ENCODE measurements at regions not wholly inside any gene's neighbourhood (a gene's known extent, or its start where the extent isn't known, plus 50 kb on each side); places are given as distances from the start of the nearest gene placed in this dataset.

DNA sequence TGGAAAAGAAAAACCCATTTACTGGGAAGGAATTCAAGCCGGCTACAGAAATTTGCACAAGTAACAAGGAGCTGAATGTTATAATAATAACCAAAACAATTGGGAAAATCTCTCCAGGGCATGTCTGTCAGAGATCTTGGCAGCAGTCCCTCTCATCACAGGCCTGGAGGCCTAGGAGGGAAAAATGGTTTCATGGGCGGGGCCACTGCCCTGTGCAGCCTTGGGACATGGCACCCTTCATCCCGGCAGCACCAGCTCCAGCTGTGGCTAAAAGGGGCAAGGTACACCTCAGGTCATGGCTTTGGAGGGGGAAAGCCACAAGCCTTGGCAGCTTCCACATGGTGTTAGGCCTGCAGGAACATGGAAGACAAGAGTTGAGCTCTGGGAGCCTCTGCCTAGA, 513.1 kb upstream of the CNKSR2 start:
- no peak for DNase-seq

DNA sequence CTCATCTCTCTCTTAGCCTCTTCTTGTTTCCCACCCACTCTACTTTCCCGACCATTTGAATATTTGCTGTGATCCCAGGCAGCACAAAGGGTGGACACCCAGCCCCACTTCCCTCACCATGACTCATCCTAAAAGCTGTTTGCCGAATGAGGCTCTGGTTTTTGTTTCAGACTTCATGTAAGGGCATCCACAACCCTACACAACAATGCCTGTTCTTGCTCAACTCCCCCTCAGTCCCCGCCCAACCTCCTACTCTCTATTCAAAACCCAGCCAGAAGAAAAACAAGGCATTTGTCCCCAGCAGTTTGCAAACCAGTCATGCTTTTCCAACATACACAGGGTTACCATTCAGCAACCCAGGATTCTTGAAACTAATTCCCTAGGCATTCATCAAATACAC, 516.5 kb upstream of the CNKSR2 start:
- DNase-seq = no peak

DNA sequence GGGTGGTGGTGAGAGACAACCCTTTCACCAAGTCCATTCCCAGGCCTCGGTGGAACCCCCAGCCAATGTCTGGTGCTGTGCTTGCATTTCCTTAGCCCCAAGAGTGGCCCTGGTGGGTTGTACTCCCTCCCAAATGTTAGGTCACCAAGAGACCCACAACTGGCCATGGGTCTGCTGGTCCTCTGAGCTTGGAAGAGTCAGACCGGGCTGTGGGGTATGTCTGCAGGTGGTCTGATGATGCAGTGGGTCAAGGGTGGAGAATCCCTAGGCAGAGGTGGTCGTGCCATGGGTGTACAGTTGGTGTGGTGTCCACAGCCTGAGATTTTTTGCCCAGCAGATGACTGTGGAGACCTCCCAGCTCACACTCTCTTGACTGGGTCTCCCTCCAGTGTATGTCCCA, 535.7 kb upstream of the CNKSR2 start:
- no peak for DNase-seq

DNA sequence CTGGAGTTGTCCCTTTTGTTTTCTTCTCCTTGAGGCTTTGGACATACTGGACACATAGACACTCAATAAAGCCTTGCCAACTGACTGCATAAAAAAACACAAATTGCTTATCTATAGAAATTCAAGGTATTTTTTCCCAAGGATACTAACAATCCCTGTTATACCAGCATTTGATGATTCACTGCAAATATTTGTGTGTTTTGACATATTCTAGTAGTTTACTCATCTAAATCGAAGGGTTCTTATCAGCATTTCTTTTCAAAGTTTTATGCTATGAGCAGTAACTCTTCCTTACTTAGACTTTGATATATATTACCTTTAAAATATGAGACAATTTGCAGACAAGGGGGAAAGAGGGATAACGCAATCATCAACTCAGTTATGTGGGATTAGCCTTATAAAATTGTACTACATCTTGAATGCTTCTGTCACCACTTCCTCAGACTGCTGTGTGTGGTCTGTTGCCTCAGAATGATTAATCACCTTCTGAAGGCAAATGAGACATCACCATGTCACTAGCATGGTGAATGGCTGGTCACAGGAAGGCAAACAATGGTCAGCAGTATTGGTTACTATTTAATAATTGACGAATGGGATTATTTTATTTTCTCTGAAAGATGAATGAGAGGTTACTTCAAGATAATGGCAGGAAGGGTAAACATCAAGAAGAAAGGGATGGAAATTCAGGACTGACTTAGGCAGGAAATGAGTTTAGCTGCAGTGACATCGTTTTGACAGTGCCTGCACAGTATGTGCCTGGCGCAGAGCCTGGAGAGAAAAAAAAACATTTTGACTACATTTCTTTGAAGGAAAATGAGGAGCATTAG, 544.3 kb upstream of the CNKSR2 start:
- no peak for DNase-seq

DNA sequence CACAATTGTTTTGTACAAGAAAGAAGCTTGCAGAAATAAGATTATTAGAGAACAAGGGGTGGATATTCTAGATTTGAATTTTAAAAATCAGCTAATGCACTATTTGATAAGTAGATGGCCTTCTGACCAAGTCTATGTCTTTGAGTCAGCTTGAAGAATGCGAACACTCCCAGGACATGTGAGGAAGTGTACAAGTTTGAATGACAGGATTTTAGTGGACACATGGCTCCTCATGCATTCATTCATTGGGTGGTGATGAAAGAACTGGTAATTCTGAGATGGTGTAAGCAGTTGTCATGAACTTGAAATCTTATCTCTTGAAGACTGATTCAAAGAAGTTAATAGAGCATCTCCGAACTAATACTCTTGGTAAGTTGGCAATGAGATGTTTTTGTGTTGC, 548.2 kb upstream of the CNKSR2 start:
- DNase-seq = no peak

DNA sequence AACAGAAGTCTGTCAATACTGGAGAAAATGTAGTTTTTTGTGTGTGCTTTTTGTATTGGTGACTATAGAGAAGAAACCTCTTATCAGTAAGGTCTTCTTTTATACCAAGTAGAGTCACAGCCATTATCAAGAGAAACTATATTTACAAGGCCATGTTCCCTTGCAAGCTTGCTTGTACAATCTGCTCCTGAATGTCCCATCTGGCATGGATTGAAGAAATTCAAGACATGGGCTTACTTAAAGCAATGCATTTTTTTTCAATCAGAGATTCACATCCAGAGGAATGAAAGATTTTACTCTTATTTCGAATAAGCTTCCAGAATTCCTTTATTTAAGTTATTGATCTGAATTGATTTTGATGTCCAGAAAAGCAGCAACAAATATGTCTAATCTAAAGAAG, 537.3 kb upstream of the RPS6KA3 start:
- no peak for DNase-seq

DNA sequence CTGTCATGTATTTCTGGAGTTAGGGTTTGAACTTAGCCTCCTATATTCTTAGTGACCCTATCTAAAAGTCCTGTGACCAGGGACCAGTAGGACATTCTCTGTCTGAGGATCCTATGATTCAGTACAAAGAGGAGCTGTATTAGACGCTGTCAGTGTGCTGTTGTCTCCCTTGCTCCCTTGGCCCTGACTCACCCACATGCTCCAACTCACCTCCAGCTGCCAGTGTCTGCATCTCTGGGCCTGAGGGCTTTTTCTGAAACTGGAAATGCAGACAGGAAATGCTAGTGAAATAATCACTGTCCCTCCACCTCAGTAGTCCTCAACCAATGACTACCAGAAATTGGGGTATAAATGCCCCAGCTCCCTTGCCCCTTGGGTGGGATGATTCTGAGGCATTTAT, 535.3 kb upstream of the RPS6KA3 start:
- DNase-seq = no peak

DNA sequence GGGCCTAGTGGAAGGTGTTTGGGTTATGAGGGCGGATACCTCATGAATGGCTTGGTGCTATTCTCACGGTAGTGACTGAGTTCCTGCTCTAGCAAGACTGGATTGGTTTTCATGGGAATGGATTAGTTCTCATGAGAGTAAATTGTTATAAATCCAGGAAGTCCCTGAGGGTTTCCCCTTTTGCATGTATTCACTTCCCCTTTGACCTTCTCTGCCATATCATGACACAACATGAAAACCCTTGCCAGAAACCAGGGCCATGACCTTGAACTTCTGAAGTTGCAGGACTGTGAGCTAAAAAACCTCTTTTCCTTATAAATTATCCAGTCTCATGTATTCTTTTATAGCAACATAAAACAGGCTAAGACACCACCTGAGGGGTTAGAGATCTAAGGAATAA, 529.7 kb upstream of the RPS6KA3 start:
- DNase-seq = no peak

DNA sequence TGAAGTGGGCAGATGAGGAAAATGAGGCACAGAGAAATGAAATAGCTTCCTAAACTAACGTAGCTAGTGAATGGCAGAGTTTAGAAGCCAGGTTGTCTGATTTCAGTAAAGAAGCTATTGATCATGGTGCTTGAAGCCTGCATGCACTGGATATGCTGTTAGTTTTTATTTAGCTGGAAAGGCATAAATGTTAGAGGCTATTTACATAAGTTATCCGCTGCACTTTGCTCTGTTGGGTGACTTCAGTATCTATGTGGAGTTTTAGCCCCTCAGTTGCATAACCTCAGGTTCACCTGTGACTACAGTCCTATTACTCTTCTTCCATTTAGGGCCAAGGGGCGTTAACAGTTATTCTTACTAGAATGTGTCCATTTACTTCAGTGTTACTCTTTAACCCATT, 522.4 kb upstream of the RPS6KA3 start:
- DNase-seq = no peak

DNA sequence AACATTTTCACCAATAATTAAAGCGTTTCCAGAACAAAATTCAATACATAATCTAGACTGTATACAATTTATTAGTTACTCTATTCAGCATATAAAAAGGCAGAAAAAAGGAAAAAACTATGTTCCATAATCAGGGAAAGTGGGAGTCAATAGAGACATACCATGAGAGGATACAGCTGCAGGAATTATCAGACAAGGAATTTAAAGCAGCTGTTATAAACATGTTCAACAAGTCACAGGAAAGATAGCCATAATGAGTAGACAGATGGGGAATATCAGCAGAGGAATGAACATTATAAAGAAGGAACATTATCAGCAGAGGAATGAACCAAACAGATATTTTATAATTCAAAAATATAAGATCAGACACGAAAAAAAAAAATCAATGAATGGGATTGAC, 500.6 kb upstream of the RPS6KA3 start:
- no peak for DNase-seq

DNA sequence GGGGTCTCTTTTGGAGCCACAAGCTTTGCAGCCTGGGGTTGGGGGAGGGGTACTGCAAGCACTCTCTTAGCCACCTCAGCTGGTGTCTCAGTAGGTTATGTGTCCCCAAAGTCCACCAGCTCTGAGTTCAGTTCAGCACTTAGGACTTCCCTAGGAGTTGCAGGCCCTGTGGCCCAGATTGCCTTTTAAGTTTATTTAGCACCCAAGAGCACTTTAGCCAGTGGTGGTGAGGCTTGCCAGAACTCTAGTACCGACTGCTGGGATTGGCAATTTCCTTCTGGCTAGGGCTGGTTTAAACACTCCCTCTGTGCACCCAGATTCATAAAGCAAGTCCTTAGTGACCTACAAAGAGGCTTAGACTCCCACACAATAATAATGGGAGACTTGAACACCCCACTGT, 489.9 kb upstream of the RPS6KA3 start:
- no peak for DNase-seq

DNA sequence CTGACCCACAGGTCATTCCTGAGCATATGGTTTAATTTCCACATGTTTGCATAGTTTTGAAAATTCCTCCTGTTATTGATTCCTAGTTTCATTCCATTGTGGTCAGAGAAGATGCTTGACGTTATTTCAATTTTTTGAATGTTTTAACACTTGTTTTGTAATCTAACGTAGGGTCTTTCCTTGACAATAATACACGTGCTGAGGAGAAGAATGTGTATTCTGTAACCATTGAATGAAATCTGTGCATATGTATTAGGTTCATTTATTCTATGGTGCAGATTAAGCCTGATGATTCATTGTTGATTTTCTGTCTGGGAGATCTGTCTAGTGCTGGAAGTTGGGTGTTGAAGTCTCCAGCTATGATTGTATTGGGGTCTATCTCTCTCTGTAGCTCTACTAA, 486.4 kb upstream of the RPS6KA3 start:
- DNase-seq = no peak

DNA sequence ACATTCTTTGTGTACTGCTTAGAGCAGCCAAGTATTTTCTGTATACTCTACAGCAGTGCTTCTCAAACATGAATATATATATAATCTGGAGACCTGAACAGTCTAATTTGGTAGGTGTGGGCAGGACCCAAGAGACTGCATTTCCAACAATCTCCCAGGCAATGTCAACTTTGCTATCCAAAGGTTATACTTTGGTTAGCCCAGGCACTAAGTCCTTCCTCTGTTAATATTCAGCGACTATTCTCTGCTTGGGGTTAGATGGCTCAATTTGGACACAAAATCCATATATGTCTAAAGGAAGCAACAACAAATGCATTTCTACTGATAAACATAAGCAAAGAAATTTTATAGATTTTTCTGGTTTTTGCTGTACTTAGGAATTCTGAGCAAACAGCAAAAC, 480.0 kb upstream of the RPS6KA3 start:
- no peak for DNase-seq

DNA sequence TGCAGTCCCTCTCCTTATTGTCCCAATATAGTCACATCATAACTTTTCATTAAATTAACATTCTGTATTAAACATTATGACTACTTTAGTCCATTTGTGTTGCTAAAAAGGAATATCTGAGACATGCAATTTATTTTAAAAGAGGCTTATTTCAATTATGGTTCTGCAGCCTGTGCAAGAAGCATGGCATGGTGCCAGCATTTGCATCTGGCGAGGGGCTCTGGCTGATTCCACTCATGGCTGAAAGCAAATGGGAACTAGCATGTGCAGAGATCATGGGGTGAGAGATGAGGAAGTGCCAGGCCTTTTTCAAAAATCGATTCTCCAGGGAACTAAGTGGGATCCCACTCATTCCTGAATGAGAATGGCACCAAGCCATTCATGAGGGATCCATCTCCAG, 476.3 kb upstream of the RPS6KA3 start:
- no peak for DNase-seq

DNA sequence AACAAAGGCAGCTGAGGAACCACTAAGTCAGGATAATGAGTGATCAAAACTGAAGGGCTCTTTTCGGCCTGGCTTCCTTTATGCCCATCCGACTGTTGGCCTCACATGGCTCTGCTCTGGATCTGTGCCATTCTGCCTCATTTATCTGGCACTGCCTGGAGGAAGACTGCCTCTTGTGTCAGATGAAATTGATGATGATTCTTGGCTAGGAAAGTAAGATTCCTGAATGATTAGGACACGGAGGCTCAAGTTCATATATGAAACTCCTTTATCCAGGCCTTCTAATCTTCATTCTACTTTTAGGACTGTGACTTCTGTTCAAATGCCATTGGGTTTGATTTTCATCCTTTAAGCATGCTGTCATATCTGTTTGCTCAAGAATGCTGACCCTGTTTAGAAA, 475.4 kb upstream of the RPS6KA3 start:
- DNase-seq = no peak

DNA sequence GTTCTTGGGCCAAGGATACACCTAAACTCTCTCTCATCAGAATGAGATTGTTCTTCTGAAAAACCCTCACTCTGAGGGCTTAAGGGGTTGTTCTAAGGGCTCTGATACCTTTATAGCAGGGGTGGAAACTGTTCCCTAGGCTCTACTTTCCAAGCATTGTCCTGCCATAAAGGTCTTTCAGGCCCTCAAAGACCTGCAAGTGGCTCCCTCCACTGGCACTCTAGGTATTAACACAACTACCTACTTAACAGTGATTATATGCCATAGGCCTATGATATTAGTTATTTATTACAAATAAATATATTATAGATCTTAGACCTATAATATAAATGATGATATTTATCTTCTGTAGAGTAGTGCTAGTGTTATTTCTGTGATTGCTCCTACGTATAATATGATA, 473.7 kb upstream of the RPS6KA3 start:
- DNase-seq = no peak

DNA sequence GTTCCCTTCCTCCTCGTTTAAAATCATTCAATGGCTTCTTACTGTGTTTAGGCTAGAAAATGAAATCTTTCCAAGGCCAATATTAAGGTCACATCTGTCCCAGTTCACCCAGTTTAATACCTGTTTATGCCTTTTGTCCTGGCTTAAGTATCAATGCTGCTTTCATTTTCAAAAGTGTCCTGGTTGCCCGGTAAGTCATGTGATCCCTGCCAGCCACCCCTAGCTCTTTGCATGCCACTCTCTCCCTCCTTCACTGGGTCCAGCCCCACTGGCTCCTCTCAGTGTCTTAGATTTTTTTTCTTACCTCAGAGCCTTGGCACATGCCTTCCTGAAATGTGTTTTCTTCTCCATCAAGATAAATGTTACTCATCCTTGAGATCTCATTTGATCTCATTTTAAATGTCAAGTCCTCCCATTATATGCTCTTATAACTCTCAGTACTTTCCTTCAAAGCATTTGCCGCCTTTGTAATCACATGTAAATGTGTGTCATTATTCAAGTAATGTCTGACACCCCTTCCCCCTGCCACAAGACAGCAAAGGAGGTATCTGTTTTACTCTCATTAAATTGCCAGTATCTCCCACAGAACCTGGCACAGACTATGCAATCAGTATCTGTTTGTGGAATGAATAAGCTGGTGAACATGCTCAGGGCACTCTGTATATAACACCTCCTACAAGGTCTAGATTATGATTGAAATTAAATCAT, 472.5 kb upstream of the RPS6KA3 start:
- no peak for DNase-seq

DNA sequence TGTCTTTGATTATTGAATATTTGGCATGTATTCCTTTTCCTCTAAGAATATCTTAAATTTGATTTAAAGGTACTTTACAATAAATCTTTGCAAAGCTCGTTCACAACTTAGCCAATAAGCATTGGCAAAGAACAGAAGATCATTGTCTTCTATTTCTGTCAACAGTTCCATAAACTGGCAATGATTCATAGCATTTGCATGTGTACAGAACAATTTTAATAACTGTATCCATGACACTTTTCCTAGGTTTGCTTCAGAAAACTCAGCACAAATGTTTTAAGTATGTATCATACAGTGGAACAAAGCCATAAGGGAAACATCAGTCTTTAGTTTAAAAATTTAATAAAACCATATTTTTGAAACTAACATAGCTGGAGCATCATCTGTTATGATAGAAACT, 462.7 kb upstream of the RPS6KA3 start:
- no peak for DNase-seq

DNA sequence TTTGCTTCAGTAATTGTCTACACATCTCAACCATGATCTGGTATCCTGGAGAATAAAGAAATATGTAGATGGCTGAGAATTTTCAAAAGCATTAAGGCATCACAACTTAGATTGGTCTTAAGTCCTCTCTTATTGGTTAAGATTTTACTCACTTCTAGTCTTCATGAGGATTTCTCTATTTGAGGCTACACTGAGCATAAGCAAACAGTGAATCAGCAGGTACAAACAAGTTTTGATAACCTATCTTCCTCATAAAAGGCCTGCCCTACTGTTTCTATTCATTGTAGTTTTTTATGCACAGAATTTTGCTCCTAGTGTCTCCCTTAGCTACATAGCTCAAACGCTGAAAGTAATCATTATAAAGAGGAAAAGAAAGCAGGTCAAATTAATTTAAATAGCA, 460.7 kb upstream of the RPS6KA3 start:
- DNase-seq = no peak

DNA sequence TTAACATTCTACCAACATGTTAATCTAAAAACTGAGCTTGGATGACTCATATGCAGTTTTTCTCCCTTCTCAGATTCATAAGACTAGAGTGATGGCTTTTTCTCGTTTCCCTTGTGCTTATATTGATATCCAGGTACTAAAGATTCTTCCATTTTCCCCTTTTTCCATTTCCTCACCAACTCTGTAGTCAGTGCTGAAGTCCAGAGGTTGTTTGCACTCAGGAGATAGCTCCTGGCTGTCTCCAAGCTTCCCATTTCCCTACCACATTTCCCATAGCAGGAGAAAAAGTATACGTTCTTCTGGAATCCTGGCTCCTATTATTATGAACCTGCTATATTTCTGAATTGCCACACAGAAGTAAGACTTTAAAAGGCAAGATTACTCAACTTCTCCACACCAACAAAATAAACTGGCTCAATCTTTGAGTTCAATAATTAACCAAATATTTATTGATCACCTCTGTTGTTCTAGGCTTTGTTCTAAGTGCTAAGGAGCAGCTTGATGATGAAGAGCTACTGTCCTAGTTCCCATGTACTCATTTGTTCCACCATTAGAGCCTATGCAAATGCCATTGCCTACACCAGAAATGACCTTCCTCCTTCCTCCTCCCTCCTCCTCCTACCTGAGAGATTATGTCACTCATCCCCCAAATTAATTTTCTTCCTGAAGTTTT, 454.4 kb upstream of the RPS6KA3 start:
- DNase-seq = no peak

DNA sequence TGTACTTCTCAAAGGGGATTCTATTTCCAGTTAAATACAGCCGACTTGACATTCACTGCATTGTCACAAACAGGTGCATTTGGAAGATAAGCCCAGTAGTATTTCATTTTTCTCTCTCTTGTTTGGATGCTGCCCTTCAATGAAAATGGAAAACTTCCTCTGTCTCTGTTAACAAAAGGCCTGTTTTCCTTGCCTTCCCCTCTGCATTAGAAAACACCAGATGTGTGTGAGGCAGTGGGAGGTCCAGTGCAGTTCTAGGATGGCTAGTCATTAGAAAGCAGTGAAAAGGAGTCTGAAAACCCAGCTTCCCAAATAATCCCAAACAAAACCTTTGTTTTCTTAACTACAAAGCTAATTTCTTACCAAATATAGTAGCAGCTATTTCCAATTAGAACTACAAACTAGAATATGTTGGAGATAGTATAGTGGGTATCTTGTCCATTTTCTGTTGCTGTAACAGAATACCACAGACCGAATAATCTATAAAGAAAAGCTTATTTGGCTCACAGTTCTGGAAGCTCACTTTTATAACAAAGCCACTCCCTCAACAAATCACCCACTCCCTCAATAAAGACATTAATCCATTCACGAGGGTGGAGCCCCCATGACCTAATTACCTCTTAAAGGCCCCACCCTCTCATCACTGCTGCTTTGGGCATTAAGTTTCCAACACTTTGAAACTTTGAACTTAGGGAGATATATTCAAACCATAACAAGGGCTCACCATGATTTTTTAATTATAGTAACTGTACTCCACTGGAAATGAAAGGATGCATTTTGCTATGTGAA, 452.1 kb upstream of the RPS6KA3 start:
- DNase-seq = peak in 1 of 2 experiments; percentile 5

DNA sequence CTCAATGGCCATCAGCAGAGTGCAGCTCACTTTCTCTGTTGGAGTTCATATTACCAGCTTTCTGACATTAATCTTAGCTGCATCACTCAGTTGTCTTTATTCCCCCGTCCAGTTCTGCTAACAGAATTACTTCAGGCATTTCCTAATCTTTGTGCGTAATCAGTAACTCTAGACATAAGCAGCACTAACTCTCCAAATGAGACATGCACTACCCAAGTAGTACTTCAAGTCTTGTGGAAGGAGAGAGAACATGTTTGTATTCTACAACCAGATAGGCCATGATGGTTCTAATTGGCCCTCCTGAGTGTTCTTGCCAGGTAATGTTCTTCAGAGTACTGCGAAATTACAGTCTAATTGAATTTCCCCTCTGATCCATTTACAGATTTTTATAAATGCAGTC, 448.5 kb upstream of the RPS6KA3 start:
- DNase-seq = no peak

DNA sequence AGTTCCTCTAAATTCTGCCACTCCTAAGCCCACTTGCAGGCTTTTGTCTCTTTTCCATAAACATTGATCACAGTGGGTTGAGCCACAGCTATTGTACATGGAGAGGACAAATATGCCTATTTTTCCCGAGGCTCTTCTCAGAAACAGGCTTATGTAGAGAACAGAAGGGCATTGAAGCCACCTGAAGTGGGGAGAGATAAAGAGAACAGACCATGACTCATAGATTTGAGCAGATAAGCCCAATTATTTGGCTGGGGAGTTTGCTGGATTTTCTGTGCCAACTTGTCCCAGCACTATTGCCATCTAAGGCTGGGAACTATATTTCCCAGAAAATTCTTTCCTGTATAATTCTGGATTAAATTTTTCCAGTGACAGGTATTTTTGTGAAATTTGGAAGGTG, 446.1 kb upstream of the RPS6KA3 start:
- no peak for DNase-seq

All from NCI-H1930 (cell line).